Left ventricle myocardium inferior (tissue), 1 donor: ENCODE measurements at regions not wholly inside any gene's neighbourhood (a gene's known extent, or its start where the extent isn't known, plus 50 kb on each side); places are given as distances from the start of the nearest gene placed in this dataset.

Experiments used
- DNase-seq: peaks from one replicate; pipeline ENCODE4 v3.0.0-alpha.2; 2020
- H3K27ac ChIP-seq: fragments of 200-600 bp; replicated peaks from 2 replicates; pipeline ENCODE4 v1.8.0; 2021
- H3K27me3 ChIP-seq: fragments of 200-600 bp; 2 replicates; pipeline ENCODE4 v1.8.0; 2021; ENCODE audit warnings: low read depth
- H3K36me3 ChIP-seq: fragments of 200-600 bp; 2 replicates; pipeline ENCODE4 v1.8.0; 2021
- H3K4me1 ChIP-seq: fragments of 200-600 bp; 2 replicates; pipeline ENCODE4 v1.8.0; 2021
- H3K4me3 ChIP-seq: fragments of 200-600 bp; 2 replicates; pipeline ENCODE4 v1.8.0; 2021; ENCODE audit warnings: mild to moderate bottlenecking, moderate library complexity
- H3K9me3 ChIP-seq: fragments of 200-600 bp; replicated peaks from 2 replicates; pipeline ENCODE4 v1.8.0; 2021
- intact Hi-C: fragments of 100-400 bp; cut with micrococcal nuclease; formaldehyde crosslinking; loops from one replicate; pipeline ENCODE4 v1.11.0; 2022
- TF ChIP-seq, protein P1 (sequence below): fragments of 200-600 bp; IDR thresholded peaks from 2 replicates; pipeline ENCODE4 v1.8.0; 2021; ENCODE audit warnings: antibody characterized with exemption, mild to moderate bottlenecking, borderline replicate concordance
- donor health status: DM: no; HTN: yes; CAD: no; lungs with severe emphysema.

- peaks cover 3% of the 10 kb centered on the region for H3K9me3 ChIP-seq
- no peak overlapping the region for H3K27ac ChIP-seq
- TF ChIP-seq, protein P1, sequence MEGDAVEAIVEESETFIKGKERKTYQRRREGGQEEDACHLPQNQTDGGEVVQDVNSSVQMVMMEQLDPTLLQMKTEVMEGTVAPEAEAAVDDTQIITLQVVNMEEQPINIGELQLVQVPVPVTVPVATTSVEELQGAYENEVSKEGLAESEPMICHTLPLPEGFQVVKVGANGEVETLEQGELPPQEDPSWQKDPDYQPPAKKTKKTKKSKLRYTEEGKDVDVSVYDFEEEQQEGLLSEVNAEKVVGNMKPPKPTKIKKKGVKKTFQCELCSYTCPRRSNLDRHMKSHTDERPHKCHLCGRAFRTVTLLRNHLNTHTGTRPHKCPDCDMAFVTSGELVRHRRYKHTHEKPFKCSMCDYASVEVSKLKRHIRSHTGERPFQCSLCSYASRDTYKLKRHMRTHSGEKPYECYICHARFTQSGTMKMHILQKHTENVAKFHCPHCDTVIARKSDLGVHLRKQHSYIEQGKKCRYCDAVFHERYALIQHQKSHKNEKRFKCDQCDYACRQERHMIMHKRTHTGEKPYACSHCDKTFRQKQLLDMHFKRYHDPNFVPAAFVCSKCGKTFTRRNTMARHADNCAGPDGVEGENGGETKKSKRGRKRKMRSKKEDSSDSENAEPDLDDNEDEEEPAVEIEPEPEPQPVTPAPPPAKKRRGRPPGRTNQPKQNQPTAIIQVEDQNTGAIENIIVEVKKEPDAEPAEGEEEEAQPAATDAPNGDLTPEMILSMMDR: no peak
- no peaks in the 10 kb centered on the region for H3K36me3 ChIP-seq
- H3K4me3 ChIP-seq: no peak overlapping the region
- intact Hi-C loops: no loop called here
- H3K4me1 ChIP-seq: peaks cover 13% of the 10 kb centered on the region
- no peaks in the 10 kb centered on the region for H3K27me3 ChIP-seq
- DNase-seq: no peak
Measured at GRCh38 chr5:144015961-144016360, 154.5 kb downstream of the YIPF5 start.

GRCh38 chr5:144017119-144017518 lies 153.3 kb downstream of the YIPF5 start:
- intact Hi-C loops: no loop called here
- peaks cover 13% of the 10 kb centered on the region for H3K4me1 ChIP-seq
- H3K27me3 ChIP-seq: no peaks in the 10 kb centered on the region
- TF ChIP-seq, protein P1: no peak
- H3K9me3 ChIP-seq: peaks cover 3% of the 10 kb centered on the region
- no peak overlapping the region for H3K4me3 ChIP-seq
- no peak for DNase-seq
- no peaks in the 10 kb centered on the region for H3K36me3 ChIP-seq
- no peak overlapping the region for H3K27ac ChIP-seq

GRCh38 chr5:144017631-144018030 lies 152.8 kb downstream of the YIPF5 start:
- TF ChIP-seq, protein P1: no peak
- no peak overlapping the region for H3K27ac ChIP-seq
- intact Hi-C loops: no loop called here
- no peak for DNase-seq
- no peaks in the 10 kb centered on the region for H3K36me3 ChIP-seq
- H3K27me3 ChIP-seq: no peaks in the 10 kb centered on the region
- H3K4me3 ChIP-seq: no peak overlapping the region
- H3K4me1 ChIP-seq: peaks cover 13% of the 10 kb centered on the region
- H3K9me3 ChIP-seq: peaks cover 3% of the 10 kb centered on the region

GRCh38 chr5:144024090-144024489 lies 146.4 kb downstream of the YIPF5 start:
- Histone ChIP-seq H3K4me1 (peaks cover 11% of the 10 kb centered on the region), H3K36me3 (no peaks in the 10 kb centered on the region), H3K9me3 (no peaks in the 10 kb centered on the region), H3K27ac (no peak overlapping the region), H3K4me3 (no peak overlapping the region), H3K27me3 (no peaks in the 10 kb centered on the region)
- intact Hi-C loops: no loop called here
- no peak for DNase-seq
- TF ChIP-seq, protein P1: no peak

GRCh38 chr5:144024545-144024944 lies 145.9 kb downstream of the YIPF5 start:
- TF ChIP-seq, protein P1: no peak
- Histone ChIP-seq H3K27ac (no peak overlapping the region), H3K4me1 (peaks cover 11% of the 10 kb centered on the region), H3K27me3 (no peaks in the 10 kb centered on the region), H3K36me3 (no peaks in the 10 kb centered on the region), H3K9me3 (no peaks in the 10 kb centered on the region), H3K4me3 (no peak overlapping the region)
- DNase-seq: no peak
- intact Hi-C loops: no loop called here

DNA sequence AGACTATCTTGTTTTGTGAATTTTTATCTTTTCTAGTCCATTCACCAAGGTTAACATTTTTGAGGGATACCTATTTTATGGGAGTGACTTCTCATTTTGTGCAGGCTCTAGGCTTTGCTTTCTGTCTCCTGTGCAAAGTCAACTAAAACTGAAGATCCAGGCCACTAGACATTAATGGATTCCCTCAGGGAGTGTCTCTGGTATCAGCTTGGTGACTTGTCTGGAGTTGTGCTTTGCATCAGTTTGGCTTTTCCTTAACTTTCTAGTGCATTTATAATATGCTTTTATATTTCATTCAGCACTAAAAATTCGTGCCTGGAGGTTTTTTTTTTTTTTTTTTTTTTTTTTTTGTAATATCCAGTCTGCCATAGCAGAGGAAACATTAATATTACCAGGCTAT lies 144.2 kb downstream of the YIPF5 start:
- Histone ChIP-seq H3K27ac (no peak overlapping the region), H3K9me3 (no peaks in the 10 kb centered on the region), H3K4me1 (peaks cover 11% of the 10 kb centered on the region), H3K4me3 (no peak overlapping the region), H3K27me3 (no peaks in the 10 kb centered on the region), H3K36me3 (no peaks in the 10 kb centered on the region)
- intact Hi-C loops: no loop called here
- TF ChIP-seq, protein P1: no peak
- no peak for DNase-seq
